HepG2 (cell line): ENCODE measurements at regions not wholly inside any gene's neighbourhood (a gene's known extent, or its start where the extent isn't known, plus 50 kb on each side); places are given as distances from the start of the nearest gene placed in this dataset.

Source experiments
- KDM5B ChIP-seq: sonication (generic); formaldehyde crosslinking; IDR thresholded peaks from 2 replicates; pipeline ENCODE4 v1.4.0; 2020; ENCODE audit warnings: missing genetic modification reagents, mild to moderate bottlenecking, borderline replicate concordance
- TF ChIP-seq, protein P1 (sequence below): sonication (generic); formaldehyde crosslinking; IDR thresholded peaks from 2 replicates; pipeline ENCODE4 v1.8.0; 2022; ENCODE audit warnings: missing genetic modification reagents, mild to moderate bottlenecking, inconsistent platforms, borderline replicate concordance

DNA sequence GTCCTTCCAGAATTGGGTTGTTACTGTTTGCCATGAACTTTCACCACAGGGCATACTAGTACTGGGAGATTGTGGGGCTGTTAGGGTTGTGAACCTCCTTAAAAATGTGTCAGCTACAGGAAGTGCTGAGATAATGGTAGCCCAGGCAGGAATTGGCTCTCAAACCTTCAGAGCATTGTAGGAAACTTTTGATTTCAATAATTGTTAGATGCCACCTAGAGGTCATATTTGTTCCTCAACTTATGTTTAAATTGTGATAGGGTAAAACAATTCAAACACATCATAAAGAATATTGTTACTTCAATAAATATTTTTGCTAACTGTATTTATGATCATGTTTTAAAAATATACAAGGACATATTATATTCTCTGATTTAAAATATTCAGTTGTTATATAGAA, 594.6 kb downstream of the ADCYAP1 start:
- TF ChIP-seq KDM5B (CRISPR knock-in tag), result no peak
- TF ChIP-seq, protein P1, sequence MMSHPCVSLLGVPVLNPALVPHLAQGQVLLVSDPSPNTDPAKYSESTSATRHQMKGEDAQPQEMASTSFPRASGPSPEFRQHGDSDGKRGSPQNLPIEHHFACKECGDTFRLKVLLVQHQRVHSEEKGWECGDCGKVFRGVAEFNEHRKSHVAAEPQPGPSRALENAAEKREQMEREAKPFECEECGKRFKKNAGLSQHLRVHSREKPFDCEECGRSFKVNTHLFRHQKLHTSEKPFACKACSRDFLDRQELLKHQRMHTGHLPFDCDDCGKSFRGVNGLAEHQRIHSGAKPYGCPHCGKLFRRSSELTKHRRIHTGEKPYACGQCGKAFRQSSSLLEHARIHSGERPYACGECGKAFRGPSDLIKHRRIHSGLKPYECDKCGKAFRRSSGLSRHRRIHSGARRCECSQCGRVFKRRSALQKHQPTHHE, result no peak
